ENCODE measurements at regions not wholly inside any gene's neighbourhood (a gene's known extent, or its start where the extent isn't known, plus 50 kb on each side); places are given as distances from the start of the nearest gene placed in this dataset.

- TF ChIP-seq CTCF (IDR thresholded peaks at IDR 0.05) (no peak), EZH2 (IDR thresholded peaks at IDR 0.05; ENCODE audit: borderline replicate concordance, insufficient read depth, low read depth, low read length, poor library complexity, severe bottlenecking) (no peak)
Observed at GRCh38 chr10:121231079-121231478, 367.2 kb downstream of the FGFR2 start.

All from B cell (primary cell).